HG02885 (cell line): ENCODE measurements at regions not wholly inside any gene's neighbourhood (a gene's known extent, or its start where the extent isn't known, plus 50 kb on each side); places are given as distances from the start of the nearest gene placed in this dataset.

Experiments
- ATAC-seq: cut with Tn5 transposase; IDR thresholded peaks from one replicate; pipeline ENCODE4 v1.9.1; 2021; ENCODE audit warnings: mild to moderate bottlenecking; ENCODE audit not compliant: unreplicated experiment, poor library complexity

DNA sequence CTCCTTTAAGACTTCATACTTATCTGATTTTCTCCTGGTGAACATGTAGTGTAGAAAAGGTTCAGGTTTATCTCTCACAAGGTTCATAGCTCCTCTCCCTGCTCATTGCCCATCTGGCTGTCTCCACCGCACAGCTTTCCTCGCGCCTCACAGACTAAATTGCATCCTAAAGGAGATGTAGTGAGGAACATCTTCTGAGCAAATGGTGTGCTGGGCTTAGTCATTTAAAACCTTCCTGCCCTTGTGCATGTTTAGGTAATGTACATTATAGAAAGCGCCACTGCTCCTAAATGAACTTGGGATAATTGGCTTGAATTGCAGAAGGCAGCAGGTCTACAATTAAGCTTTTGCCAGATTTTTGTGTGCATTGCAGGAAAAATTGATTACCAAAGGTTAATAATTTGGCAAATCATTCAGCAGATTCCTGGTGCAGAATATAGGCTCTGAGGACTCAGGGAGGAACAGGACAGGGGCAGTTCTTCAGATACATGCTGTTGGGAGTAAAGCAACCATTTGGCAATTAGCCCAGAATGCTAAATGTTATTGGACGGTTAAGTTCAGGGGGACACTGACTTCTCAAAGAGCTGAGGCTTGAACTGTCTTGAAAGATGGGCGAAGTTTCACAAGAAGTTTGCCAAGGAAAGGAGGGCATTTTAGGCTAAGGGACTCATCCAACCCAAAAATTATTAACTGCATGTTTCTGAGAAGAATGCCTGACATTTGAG is 108.4 kb upstream of the CLDN10 start:
- ATAC-seq = no peak

DNA sequence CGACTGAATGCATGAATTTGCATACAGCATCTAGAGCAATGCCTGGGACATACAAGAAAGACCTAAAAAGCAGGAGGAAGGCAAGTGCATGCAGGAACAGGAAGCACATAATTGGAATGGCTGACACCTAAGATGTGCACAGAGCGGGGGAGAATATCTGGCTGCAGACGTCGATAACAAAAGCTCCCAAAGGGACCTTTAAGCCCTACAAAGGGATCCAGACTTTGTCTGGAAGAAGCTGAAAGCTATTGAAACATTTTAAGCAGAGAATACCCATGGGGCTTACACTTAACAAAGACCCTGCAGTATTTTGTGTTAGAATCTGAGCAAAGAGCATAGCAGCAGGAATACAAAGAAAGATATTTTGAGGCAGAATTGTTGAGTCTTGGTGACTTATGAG is 107.4 kb upstream of the CLDN10 start:
- no peak for ATAC-seq

DNA sequence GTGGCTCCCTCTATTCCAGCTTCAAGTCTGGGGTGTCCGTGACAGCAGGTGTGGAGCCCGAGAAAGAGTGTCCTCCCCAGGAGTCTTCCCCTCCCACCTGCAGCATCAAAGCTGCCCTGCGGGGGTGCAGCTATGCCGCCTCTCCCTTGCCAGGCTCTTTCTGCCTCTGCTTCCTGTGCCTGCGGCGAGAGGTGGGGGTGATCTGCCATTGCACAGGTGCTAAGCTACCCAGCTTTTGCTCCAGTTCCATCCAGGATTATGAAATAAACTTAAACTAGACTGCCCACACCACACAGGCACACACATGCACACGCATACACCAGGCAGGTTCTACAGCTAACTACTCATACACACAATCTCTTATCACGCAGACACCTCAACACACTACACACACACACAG is 104.7 kb upstream of the CLDN10 start:
- no peak for ATAC-seq

DNA sequence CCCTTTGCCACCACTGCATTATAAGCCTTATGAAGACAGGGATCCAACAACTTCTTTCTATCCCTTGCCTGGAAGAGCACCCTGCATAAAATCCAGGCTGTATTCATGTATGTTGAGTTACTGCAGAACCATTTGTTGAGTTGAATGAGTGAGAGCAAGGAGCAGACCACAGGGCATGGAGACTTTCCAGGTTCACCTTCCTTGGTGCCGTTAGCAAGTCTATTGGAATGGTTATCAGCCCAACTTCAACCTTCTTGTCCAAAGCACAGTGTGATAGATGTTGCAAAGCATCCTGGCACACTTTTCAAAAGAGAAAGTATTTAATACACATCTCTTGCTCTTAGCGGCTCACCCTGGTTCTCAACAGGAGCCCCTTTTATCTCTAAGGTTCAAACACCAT is 100.9 kb upstream of the CLDN10 start:
- no peak for ATAC-seq

DNA sequence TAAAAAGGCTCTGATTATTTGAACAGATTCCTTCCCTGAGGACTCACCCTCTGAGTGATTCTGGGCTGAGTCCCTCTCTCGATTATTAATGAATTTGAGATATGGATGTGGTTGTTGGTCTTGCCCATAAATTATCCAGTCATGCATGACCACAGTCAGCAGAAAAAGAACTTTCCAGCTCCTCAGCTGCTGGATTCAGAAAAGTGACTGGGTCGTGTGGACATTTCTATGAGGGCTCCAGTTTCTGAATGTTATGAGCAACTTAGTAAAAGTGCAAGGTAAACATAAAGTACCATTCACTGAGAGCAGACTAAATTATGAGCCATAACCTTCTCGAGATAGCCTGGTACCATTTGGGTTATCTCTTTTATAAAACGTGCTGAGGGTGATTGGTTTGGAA is 100.1 kb upstream of the CLDN10 start:
- ATAC-seq = no peak

DNA sequence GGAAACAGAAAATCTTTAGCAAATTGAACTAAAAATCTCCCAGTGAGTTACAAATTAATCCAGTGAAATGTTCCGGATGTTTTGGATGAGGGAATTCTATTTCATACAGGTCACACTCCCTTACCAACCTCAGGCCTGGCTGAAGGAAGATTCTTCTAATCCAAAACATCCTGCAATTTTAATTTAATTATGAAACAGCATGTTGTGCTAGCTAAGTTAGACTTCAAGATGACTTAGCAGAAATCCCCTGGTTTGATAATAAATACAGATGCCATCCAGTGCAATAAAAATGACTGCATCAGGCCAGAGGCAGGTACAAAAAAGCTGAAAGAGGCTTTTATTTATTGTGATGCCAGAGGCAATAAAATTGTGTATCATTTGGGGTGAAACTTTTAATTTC is 96.7 kb upstream of the CLDN10 start:
- ATAC-seq = no peak

DNA sequence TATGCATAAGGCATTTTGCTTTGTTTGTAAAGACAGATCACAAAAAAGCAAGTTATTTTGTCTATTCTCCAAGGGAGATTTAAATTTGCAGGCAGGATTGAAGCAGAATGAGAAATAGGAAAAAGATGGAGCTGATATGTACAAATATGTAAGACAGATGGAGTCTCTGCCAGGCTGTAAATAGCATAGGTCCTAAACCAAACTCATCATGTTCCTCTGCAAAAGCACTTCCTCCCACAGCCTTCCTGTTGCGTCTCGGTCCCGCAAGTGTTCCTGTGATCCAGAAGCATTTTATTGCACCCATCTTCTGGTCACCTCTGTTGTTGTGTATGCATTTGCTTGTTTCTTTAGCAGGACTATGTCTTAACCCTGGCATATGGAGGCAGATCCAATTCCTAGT is 95.7 kb upstream of the CLDN10 start:
- ATAC-seq = peak; percentile 13

DNA sequence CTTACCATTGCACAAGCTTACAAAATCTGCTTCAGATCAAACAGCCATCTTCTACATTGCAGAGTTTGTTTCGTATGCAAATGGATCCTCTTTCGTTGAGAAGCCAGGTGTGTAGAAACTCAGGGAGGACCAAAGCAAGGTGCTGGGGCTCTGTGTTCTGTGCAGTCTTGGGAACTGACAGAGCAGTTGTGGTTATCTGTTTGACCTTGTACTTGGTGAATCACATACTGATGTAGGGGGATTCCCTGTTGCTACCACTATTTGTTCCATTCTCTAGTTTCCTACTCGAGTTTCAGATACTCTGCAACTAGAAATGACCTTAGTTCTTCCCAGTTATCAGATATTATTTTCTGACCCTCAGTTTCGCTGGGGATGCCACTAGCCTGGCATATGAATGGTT is 95.2 kb upstream of the CLDN10 start:
- peak; percentile 99 for ATAC-seq

DNA sequence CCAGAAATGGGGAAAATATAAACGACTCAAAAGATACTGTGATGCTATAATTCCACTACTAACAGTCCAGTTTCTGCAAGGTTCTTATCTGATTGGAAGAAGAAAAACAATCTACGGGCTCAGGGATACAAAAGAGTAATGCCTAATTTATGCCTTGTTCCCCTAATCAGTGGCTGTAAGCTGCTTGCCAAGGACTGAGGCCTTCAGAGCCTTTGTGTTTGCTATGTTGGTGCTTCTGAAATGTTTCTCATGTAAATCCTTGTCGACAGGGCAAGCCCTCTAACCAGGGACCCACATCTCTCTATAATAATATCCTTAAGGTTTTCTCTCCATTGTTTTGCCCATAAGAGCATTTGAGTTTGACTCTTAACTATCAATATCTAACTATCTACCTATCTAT is 89.7 kb upstream of the CLDN10 start:
- ATAC-seq = no peak

DNA sequence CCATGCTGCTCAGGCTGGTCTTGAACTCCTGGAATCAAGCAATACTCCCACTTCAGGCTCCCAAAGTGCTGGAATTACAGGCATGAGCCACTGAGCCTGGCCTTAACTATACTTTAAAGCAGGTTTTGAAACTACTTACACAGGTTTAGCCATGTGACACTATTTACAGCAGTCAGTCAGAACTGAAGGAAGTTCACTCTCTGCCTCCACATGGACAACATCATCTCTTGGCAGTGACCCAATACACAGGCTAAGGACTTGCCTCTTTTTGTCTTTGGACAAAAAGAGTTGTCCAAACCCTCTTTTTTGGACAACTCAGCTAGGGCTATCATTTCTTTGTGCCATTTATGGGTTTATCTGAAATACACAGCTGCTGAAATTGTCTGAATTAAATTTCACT is 89.0 kb upstream of the CLDN10 start:
- no peak for ATAC-seq

DNA sequence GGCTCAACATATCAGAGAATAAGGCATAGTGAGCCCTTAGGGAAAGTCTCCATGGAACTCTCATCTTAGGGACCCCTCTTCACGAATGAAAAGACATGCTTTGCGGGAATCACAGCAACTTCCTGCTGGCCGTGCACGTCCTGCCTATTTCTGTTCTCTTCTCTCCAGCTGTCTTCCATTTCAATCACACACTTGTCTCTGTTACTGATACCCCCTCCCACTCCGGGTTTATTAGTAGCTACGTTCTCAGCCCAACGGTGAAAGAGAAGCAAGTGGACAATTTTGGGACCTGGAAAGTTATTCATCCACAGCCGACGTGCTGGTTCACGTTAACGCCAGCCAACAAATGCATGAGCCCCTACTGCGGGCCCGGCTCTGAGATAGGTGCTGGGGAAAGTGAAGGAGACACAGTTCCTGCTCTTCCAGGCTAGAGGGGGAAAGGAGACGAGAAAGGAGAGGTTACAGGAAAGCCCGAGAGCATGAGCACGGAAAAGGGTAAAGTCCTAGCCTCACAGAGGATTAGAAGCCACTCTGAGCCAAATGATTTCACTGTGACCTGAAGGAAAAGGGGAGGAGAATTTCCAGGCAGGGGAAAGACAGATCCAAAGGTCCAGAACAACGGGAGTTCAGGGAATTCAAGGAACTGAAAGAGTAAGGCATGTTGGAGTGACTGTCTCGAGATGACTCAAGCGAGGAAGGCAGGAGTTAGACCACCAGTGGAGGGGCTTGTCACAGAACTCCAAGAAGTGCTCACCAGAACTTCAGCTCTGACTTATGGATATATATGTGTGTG is 81.8 kb upstream of the CLDN10 start:
- ATAC-seq = no peak

DNA sequence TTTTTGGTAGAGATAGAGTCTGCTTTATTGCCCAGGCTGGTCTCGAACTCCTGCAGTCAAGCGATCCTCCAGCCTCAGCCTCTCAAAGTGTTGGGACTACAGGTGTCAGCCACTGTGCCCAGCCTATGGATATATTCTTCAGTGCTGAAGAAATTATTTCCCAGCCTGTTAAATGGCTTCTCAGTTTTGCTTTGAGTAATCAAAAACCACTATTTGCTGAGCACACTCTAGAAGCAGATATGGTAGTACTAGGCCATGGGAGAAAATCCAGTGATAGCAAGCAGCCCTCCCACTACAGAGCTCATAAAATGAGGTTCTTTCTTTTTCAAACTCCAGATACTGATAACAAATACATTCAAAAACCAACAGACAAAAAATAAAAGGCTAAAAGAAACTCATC is 80.6 kb upstream of the CLDN10 start:
- ATAC-seq = no peak

DNA sequence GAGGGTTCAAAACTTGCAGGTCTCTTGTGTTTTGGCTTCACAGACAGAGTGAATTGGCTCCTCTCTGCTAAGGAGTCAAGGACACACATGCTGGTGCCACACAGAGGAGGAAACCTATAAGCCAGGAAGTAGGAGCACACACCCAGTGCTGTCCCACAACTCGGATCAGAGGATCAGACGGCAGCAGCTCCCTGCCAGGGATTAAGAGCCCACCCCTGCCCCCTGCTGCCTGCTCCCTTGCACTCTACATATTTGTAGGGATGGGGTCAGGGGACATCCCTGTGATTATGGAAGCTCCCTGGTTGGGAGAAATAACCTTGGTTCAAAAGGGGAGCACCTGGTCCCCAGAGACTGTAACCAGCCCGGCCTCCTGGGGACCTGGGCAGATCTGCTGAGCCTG is 77.5 kb upstream of the CLDN10 start:
- no peak for ATAC-seq

DNA sequence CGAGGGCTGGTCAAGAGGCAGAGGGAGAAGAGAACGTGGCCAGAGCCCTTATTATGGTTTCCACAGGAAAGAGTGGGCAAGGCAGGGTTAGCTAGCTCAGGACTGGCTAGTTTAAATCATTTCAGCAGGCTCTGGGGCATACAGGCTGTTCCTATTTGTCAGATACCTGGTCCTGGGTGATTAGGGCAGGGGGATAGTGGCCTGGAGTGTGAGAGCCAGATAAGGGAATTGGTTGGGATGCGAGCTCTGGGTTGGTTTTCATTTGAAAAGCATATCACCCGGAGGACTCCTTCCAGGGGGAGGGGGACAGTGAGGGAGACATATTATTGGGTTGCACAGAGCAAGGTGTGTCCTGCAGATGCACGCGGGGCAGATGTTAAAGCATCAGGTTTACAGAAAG is 75.3 kb upstream of the CLDN10 start:
- ATAC-seq = no peak

DNA sequence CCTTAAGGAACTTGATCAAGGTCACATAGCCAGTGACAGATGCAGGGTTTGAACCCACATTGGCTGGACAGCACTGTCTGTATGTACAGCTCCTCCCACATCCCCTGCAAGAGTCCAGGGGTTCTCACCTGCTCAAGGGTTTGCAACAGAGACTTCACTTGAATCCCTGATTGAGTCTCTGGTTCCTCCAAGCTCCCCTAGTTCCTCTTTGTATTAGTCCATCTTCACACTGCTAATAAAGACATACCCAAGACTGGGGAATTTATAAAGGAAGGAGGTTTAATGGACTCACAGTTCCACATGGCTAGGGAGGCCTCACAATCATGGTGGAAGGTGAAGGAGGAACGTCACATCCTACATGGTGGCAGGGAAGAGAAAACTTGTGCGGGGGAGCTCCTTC is 72.8 kb upstream of the CLDN10 start:
- ATAC-seq = peak; percentile 16

DNA sequence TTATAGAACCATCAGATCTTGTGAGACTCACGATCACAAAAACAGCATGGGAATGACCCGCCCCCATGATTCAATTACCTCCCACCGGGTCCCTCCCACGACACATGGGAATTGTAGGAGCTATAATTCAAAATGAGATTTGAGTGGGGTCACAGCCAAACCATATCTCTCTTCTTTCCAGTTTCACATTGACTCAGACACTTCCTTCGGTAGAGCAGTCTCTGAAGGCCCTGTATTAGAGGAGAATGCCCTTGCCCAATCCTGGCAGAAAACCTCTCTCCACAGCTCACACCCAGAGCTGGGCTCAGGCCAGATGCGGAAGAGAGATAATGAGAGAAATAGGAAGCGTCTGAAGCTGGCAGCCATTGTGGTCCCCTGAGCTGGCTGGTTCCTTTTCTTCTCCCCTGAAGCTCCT is 72.4 kb upstream of the CLDN10 start:
- peak; percentile 70 for ATAC-seq

DNA sequence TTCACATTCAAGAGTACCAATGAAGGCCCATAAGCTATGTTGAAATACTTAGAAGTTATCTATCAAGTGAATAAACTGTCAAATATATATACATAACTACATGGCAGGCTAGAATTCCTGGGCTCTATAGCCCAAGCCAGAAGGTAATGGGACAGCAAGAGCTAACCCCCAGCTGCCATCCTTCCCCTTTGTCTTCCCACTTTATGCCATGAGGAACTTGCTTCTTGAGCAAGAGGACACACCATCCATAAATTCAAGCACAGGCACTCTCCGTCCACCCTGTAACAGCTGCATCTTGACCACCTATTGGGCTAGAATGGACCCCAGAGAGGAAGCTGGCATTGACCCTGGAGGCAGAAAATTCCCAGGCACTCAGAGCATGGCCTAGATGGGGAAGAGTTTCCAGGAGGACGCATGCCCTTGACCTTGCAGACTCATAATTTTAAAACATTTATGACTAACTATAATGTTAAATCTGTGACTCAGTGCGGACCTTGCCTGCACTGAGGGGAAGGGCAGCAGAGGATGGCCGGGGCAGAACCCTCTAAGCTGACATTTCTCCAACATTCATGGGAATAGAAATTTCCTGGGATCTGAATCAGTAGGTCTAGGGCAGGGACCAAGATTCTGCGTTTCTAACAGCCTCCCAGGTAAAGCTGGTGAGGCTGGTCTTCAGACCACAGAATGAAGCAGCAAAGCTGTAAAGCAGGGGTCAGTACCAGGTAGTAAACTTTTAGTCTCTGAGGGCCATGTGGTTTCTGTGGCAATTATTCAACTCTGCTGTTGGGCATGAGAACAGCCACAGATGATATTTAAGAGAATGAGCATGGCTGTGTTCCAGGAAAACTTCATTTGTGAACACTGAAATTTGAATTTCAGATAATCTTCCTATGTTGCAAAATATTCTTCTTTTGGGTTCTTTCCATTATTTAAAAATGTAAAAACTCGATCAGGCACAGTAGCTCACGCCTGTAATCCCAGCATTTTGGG is 71.4 kb upstream of the CLDN10 start:
- no peak for ATAC-seq

DNA sequence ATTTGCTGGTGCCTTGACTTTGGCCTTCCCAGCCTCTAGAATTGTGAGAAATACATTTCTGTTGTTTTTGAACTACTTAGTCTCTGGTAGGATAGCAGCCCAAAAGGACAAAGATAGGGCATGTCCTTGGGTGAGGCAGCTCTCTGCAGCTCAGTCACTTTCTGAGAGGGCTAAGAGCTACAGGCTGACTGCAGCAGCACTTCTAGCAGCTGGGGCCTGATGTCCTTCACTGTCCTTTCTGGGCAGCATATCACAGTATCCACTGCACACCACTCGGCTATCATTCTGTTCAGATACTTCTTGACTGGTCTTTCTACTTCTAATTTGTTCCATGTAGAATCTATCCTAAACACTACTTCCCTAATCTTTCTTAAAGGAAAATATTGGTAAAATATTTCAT is 68.5 kb upstream of the CLDN10 start:
- ATAC-seq = no peak

DNA sequence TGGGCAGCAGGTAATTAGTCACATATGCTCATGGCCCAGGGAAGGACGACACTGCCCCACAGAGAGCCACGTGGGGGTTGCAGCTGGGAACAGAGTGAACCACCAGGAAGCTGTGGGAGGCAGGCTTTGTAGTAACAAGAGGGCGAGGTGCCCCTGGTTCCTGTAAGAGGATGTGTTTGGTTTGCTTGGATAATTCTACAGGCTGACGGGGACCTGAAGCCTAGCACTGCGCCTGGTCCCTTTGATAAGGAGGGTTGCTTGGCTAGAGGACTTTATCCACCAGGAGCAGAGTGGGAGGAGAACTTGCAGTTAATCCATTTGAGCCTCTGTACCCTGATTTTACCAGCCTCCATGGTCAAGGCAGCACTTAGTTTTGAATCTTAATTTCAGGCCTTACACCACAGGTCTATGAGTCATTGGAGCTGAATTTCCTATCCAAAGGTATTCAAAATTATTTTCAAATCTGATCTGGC is 67.4 kb upstream of the CLDN10 start:
- ATAC-seq = no peak

DNA sequence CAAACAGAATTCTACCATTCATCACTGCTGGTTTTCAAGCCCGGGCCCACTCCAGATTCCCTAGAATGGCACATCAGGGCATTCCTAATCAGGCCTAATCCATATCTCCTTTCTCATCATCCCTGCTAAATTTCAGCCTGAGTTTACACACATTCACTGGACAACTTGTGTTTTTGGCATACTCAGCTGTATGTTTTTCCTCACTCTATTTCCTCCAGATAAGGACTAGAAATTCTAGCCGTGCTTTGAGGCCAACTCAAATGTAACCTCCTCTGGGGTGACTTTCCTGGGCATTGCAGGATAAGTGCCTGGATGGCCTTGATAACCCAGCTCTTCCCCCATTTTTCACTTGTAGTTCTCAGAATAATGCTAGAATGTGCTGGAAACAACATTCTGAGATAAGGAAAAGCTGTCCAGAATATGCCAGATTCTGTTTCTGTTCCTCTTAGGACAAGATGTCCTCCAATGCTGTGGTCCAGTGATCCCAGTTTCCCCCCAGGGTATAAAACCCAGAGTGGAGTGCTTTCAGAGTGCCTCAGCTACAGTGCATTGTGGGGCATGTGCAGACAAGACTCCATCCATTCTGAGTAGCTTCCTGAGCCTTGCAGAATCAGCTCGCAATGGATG is 66.9 kb upstream of the CLDN10 start:
- no peak for ATAC-seq
